SK-N-MC (cell line): ENCODE measurements at regions not wholly inside any gene's neighbourhood (a gene's known extent, or its start where the extent isn't known, plus 50 kb on each side); places are given as distances from the start of the nearest gene placed in this dataset.

Source experiments
- EZH2 ChIP-seq: fragments of 200-600 bp; sonication (generic); IDR thresholded peaks from one replicate; pipeline ENCODE4 v1.6.1; 2017; ENCODE audit warnings: antibody characterized with exemption
- FOXP2 ChIP-seq: optimal IDR thresholded peaks from 2 replicates; pipeline ENCODE3; 2011; ENCODE audit warnings: mild to moderate bottlenecking, moderate library complexity; ENCODE audit not compliant: insufficient read depth; ENCODE audit errors: extremely low read length, control extremely low read depth
- POLR2AphosphoS5 ChIP-seq: IDR thresholded peaks from 2 replicates; pipeline ENCODE4 v1.6.1; 2012; ENCODE audit warnings: mild to moderate bottlenecking, low read depth, low read length, borderline replicate concordance

- TF ChIP-seq POLR2AphosphoS5 (no peak), EZH2 (no peak), FOXP2 (no peak)
Observed at GRCh38 chr2:144745424-144745823, 225.5 kb upstream of the ZEB2 start.
